Activated T-helper 2 cell treated with anti-CD3 and anti-CD28 coated beads, Interferon-gamma antibody, Interleukin-2, Interleukin-4, amounts not matched to agents 10 μg/mL and 5 μg/mL and 100 μg/mL, durations not matched to agents 14 hours and 24 hours and 36 hours (primary cell): ENCODE measurements at regions not wholly inside any gene's neighbourhood (a gene's known extent, or its start where the extent isn't known, plus 50 kb on each side); places are given as distances from the start of the nearest gene placed in this dataset.
A peak's percentile ranks its signal among the peaks of the same experiment; 100 is the strongest.
"Not testable (repeated sequence)": the region's sequence is repeated elsewhere in the genome, so short reads cannot be mapped to it uniquely, and the experiment has no call there.

Source experiments
- DNase-seq: peaks from one replicate; pipeline ENCODE4 v3.0.0; 2021; ENCODE audit warnings: low spot score
- H3K27ac Mint-ChIP-seq: one replicate; pipeline ENCODE4 v1.8.0; 2021; ENCODE audit warnings: mixed read lengths
- H3K27me3 Mint-ChIP-seq: one replicate; pipeline ENCODE4 v1.8.0; 2021; ENCODE audit warnings: low read depth, mixed read lengths
- H3K36me3 Mint-ChIP-seq: one replicate; pipeline ENCODE4 v1.8.0; 2021; ENCODE audit warnings: low read depth, mixed read lengths
- H3K4me1 Mint-ChIP-seq: one replicate; pipeline ENCODE4 v1.8.0; 2021; ENCODE audit warnings: low read depth, mixed read lengths
- H3K4me3 Mint-ChIP-seq: one replicate; pipeline ENCODE4 v1.8.0; 2021; ENCODE audit warnings: low read depth, mild to moderate bottlenecking, moderate library complexity, mixed read lengths
- H3K9me3 Mint-ChIP-seq: one replicate; pipeline ENCODE4 v1.8.0; 2021; ENCODE audit warnings: mixed read lengths
- intact Hi-C: fragments of 100-400 bp; cut with micrococcal nuclease; formaldehyde crosslinking; loops from one replicate; pipeline ENCODE4 v1.15.1; 2023

DNA sequence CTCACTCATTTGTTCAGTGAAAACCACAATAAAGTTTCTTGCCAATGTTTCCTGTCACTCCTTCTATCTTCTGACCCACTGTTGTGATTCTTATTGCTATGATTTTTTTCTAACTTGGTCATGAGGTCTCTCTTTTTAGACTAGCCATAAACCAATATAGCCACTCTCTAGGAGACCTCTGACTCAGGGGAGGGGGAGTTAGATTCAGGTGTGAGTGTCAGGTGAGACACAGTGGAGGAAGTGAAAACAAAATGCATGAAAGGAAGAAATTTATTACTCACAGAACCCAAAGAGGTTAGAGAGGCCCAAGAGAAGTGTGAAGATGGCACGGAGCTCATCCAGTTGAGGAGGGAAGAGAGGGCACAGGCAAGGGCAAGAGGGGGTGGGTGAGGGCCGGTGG, 94.4 kb upstream of the PRSS3 start:
- DNase-seq, H3K27ac Mint-ChIP-seq, H3K4me1 Mint-ChIP-seq: not testable (repeated sequence)

GRCh38 chr9:33703430-33704102, 91.8 kb upstream of the PRSS3 start:
- no peak overlapping the region for H3K27ac Mint-ChIP-seq
- no peaks in the 10 kb centered on the region for H3K4me1 Mint-ChIP-seq
- peaks cover 21% of the 10 kb centered on the region for H3K27me3 Mint-ChIP-seq
- no peaks in the 10 kb centered on the region for H3K9me3 Mint-ChIP-seq
- DNase-seq = no peak
- H3K36me3 Mint-ChIP-seq = no peaks in the 10 kb centered on the region
- intact Hi-C loops = no loop called here
- no peak overlapping the region for H3K4me3 Mint-ChIP-seq

More for the DNA sequence above, 94.4 kb upstream of the PRSS3 start:
- peaks cover 21% of the 10 kb centered on the region for H3K27me3 Mint-ChIP-seq
- H3K4me3 Mint-ChIP-seq, intact Hi-C loops, H3K36me3 Mint-ChIP-seq, H3K9me3 Mint-ChIP-seq: not testable (repeated sequence)

- intact Hi-C loops, H3K9me3 Mint-ChIP-seq, H3K4me1 Mint-ChIP-seq, DNase-seq, H3K4me3 Mint-ChIP-seq, H3K27ac Mint-ChIP-seq, H3K36me3 Mint-ChIP-seq: not testable (repeated sequence)
- H3K27me3 Mint-ChIP-seq = peaks cover 16% of the 10 kb centered on the region
These were observed 89.9 kb upstream of the PRSS3 start for GRCh38 chr9:33705440-33705839.

- Mint-ChIP-seq H3K27me3 (peaks cover 18% of the 10 kb centered on the region), H3K9me3 (no peaks in the 10 kb centered on the region), H3K36me3 (no peaks in the 10 kb centered on the region), H3K4me1 (peaks cover 4% of the 10 kb centered on the region), H3K4me3 (no peak overlapping the region), H3K27ac (no peak overlapping the region)
- no peak for DNase-seq
- intact Hi-C loops = no loop called here
These were observed 86.9 kb upstream of the PRSS3 start for GRCh38 chr9:33708441-33708840.

GRCh38 chr9:33709269-33709668, 86.1 kb upstream of the PRSS3 start:
- peaks cover 4% of the 10 kb centered on the region for H3K4me1 Mint-ChIP-seq
- H3K36me3 Mint-ChIP-seq = no peaks in the 10 kb centered on the region
- intact Hi-C loops = no loop called here

GRCh38 chr9:33711418-33711817, 83.9 kb upstream of the PRSS3 start:
- H3K27ac Mint-ChIP-seq, H3K4me3 Mint-ChIP-seq, DNase-seq, H3K36me3 Mint-ChIP-seq, intact Hi-C loops, H3K4me1 Mint-ChIP-seq, H3K9me3 Mint-ChIP-seq: not testable (repeated sequence)
- peaks cover 17% of the 10 kb centered on the region for H3K27me3 Mint-ChIP-seq

More at GRCh38 chr9:33709269-33709668, 86.1 kb upstream of the PRSS3 start:
- no peak overlapping the region for H3K4me3 Mint-ChIP-seq
- peaks cover 16% of the 10 kb centered on the region for H3K27me3 Mint-ChIP-seq
- no peak for DNase-seq
- no peaks in the 10 kb centered on the region for H3K9me3 Mint-ChIP-seq
- H3K27ac Mint-ChIP-seq = no peak overlapping the region

DNA sequence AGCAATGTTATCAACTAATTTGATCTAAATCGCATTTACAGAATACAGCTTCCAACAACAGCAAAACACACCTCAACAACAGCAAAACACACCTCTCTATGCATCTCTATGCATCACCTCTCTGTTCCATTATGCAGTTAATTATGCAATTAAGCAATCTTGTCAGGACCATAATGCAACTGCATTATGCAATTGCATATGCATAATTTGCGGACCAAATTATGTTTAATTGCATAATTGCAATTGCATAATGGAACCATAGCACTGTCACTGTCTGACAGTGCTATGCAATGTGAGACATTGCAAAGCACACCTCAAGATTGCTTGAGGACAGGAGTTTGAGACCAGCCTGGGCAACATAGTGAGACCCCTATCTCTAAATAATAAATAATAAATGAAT, 80.4 kb upstream of the PRSS3 start:
- Mint-ChIP-seq H3K27ac (no peak overlapping the region), H3K9me3 (no peaks in the 10 kb centered on the region), H3K36me3 (no peaks in the 10 kb centered on the region), H3K4me3 (no peak overlapping the region), H3K4me1 (peaks cover 4% of the 10 kb centered on the region), H3K27me3 (peaks cover 10% of the 10 kb centered on the region)
- intact Hi-C loops = no loop called here
- DNase-seq = no peak

DNA sequence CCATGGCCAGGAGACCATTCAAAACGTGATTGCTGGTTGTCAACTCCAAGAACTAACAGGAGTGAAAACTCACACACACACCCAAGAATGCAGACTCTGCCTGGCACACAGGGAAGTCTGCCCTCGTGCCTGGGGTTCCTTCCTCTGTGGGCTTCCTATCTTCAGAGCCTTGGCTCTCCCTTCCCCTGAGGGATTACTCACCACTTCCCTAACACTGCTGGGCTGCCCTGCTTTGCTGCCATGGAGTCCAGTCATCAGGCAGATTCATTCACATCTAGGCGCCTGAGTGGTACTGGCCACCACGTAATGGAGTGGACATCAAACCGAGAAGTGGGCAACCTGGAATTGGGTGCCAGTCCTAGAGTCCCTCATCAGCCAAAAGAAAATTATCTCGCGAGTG, 76.4 kb upstream of the PRSS3 start:
- no peaks in the 10 kb centered on the region for H3K36me3 Mint-ChIP-seq
- no peak overlapping the region for H3K4me3 Mint-ChIP-seq

GRCh38 chr9:33719581-33720374, 75.6 kb upstream of the PRSS3 start:
- Mint-ChIP-seq H3K27me3 (peaks cover 11% of the 10 kb centered on the region), H3K36me3 (no peaks in the 10 kb centered on the region), H3K4me1 (peaks cover 1% of the 10 kb centered on the region), H3K4me3 (no peak overlapping the region), H3K27ac (no peak overlapping the region), H3K9me3 (no peaks in the 10 kb centered on the region)
- no peak for DNase-seq
- intact Hi-C loops = loop anchor here (10.0 kb wide), 1 partner anchor 45 kb away; no protein-coding TSS in a partner anchor

More for the DNA sequence above, 76.4 kb upstream of the PRSS3 start:
- Mint-ChIP-seq H3K27me3 (peaks cover 9% of the 10 kb centered on the region), H3K4me1 (peaks cover 1% of the 10 kb centered on the region), H3K27ac (no peak overlapping the region), H3K9me3 (no peaks in the 10 kb centered on the region)
- intact Hi-C loops = no loop called here
- DNase-seq = no peak

DNA sequence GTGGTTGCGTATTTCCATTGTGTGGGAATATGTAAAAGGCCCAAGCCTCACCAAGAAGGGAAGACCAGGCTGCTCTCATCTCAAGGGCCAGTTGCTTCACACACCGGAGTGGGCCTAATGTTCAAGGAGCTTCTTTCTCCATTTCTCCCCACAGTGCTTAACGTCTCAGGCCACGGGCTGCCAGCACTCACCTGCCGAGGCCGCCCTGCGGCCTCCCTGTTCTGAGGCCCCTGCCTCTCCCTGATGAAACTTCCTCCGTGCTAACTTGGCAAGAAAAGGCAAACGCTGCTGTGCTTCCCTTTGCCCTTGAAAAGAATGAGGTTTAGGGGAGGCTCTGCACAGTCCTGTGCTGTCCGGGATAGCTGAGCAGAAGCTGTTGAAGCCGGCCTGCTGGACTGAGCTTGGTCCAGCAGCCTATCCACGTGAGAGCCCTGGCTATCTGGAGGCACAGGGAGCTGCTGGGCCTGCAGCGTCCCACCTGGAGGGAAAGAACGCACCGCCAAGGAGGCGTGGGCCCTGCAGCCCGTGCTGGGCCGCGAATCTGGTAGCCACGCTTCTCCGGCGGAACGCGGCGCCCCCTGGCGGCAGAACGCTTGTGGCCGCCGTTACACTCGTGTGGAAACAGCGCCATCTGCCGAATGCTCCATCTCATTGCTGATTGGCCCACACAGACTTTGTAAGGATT, 73.5 kb upstream of the PRSS3 start:
- peaks cover 22% of the 10 kb centered on the region for H3K27me3 Mint-ChIP-seq
- no peaks in the 10 kb centered on the region for H3K36me3 Mint-ChIP-seq
- H3K4me1 Mint-ChIP-seq = peaks cover 1% of the 10 kb centered on the region
- peak; percentile 80 for DNase-seq
- no peak overlapping the region for H3K27ac Mint-ChIP-seq
- no peak overlapping the region for H3K4me3 Mint-ChIP-seq
- no peaks in the 10 kb centered on the region for H3K9me3 Mint-ChIP-seq
- intact Hi-C loops = loop anchor here (1.0 to 10.0 kb wide), 2 partner anchors 47 to 98 kb away; no protein-coding TSS in a partner anchor

DNA sequence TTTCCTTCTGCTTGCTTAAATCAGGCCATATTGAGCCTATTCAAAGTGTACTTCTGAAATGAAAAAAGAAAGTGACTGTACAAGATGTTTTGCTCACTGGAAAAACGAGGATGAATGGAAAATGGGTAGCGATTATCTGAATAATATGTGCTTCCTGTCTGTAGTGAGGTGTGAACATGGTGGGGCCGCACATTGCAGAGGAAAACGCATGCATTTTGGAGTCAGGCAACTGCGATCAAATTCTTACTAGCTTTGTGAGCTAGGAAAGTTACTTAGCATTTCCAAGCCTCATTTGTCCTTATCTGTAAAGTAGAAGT, 73.0 kb upstream of the PRSS3 start:
- no peaks in the 10 kb centered on the region for H3K36me3 Mint-ChIP-seq
- H3K4me3 Mint-ChIP-seq = no peak overlapping the region
- intact Hi-C loops = loop anchor here (1.0 to 10.0 kb wide), 2 partner anchors 48 to 98 kb away; no protein-coding TSS in a partner anchor
- H3K27me3 Mint-ChIP-seq = peaks cover 22% of the 10 kb centered on the region
- DNase-seq = no peak
- no peak overlapping the region for H3K27ac Mint-ChIP-seq
- no peaks in the 10 kb centered on the region for H3K9me3 Mint-ChIP-seq
- peaks cover 1% of the 10 kb centered on the region for H3K4me1 Mint-ChIP-seq

- no peak overlapping the region for H3K4me3 Mint-ChIP-seq
- H3K27ac Mint-ChIP-seq = no peak overlapping the region
- no peak for DNase-seq
- H3K27me3 Mint-ChIP-seq = peaks cover 25% of the 10 kb centered on the region
- intact Hi-C loops = loop anchor here (10.0 kb wide), 1 partner anchor 54 kb away; no protein-coding TSS in a partner anchor
- no peaks in the 10 kb centered on the region for H3K36me3 Mint-ChIP-seq
- peaks cover 5% of the 10 kb centered on the region for H3K9me3 Mint-ChIP-seq
- H3K4me1 Mint-ChIP-seq = no peaks in the 10 kb centered on the region
These were observed 66.7 kb upstream of the PRSS3 start for GRCh38 chr9:33728613-33729012.

DNA sequence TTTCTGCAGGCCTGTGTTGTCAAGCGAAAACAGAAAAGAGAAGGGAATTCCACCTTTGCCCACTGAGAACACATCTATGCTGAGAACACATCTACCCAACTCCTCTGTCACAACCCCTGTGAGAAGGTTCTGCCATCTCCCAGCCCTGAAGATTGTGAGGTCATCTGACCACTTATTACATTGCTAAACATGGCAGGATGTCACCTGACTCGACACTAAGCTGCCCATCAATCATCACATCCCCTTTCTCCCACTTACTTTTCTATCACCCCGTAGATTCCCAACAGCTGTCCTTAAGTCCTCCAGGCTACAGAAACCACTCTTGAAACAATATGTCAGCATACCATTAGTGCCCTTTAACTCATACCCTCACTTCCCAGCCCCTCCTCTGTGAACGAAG, 64.2 kb upstream of the PRSS3 start:
- peaks cover 5% of the 10 kb centered on the region for H3K9me3 Mint-ChIP-seq
- H3K27me3 Mint-ChIP-seq = peaks cover 14% of the 10 kb centered on the region
- H3K4me3 Mint-ChIP-seq = no peak overlapping the region
- no peaks in the 10 kb centered on the region for H3K36me3 Mint-ChIP-seq
- H3K4me1 Mint-ChIP-seq = no peaks in the 10 kb centered on the region
- no peak for DNase-seq
- no peak overlapping the region for H3K27ac Mint-ChIP-seq
- intact Hi-C loops = no loop called here
